ENCODE measurements at regions not wholly inside any gene's neighbourhood (a gene's known extent, or its start where the extent isn't known, plus 50 kb on each side); places are given as distances from the start of the nearest gene placed in this dataset.

GRCh38 chr6:144762469-144762868 is 477.3 kb downstream of the UTRN start:
- TF ChIP-seq ESRRA (CRISPR knock-in tag; IDR thresholded peaks at IDR 0.05; ENCODE audit: borderline replicate concordance) (no peak), CTCF (IDR thresholded peaks at IDR 0.05) (no peak), ZBTB43 (CRISPR knock-in tag; IDR thresholded peaks at IDR 0.05) (no peak), SMAD4 (CRISPR knock-in tag; IDR thresholded peaks at IDR 0.05) (no peak), TP53 (CRISPR knock-in tag; IDR thresholded peaks at IDR 0.05) (no peak), ZBTB21 (CRISPR knock-in tag; IDR thresholded peaks at IDR 0.05; ENCODE audit: borderline replicate concordance) (no peak), FOXK1 (CRISPR knock-in tag; IDR thresholded peaks at IDR 0.05) (no peak), ELF4 (CRISPR knock-in tag; IDR thresholded peaks at IDR 0.05; ENCODE audit: low read depth) (no peak), SP1 (CRISPR knock-in tag; conservative IDR thresholded peaks at IDR 0.05) (no peak), ZNF232 (CRISPR knock-in tag; IDR thresholded peaks at IDR 0.05) (no peak), E2F5 (CRISPR knock-in tag; IDR thresholded peaks at IDR 0.05) (no peak)
- TF ChIP-seq, protein P1, sequence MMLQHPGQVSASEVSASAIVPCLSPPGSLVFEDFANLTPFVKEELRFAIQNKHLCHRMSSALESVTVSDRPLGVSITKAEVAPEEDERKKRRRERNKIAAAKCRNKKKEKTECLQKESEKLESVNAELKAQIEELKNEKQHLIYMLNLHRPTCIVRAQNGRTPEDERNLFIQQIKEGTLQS (CRISPR knock-in tag; conservative IDR thresholded peaks at IDR 0.05) = no peak
- TF ChIP-seq, protein P2, sequence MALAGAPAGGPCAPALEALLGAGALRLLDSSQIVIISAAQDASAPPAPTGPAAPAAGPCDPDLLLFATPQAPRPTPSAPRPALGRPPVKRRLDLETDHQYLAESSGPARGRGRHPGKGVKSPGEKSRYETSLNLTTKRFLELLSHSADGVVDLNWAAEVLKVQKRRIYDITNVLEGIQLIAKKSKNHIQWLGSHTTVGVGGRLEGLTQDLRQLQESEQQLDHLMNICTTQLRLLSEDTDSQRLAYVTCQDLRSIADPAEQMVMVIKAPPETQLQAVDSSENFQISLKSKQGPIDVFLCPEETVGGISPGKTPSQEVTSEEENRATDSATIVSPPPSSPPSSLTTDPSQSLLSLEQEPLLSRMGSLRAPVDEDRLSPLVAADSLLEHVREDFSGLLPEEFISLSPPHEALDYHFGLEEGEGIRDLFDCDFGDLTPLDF (CRISPR knock-in tag; IDR thresholded peaks at IDR 0.05) = no peak

Measured in WTC11 (cell line).